Heart right ventricle (tissue), 16 donors: ENCODE measurements at regions not wholly inside any gene's neighbourhood (a gene's known extent, or its start where the extent isn't known, plus 50 kb on each side); places are given as distances from the start of the nearest gene placed in this dataset.

ENCODE experiments used
- ATAC-seq, 8 donors: fragments of 200-7000 bp; cut with Tn5 transposase; one replicate each; pipeline ENCODE4 v1.9.1; 2020; ENCODE audit warnings: mild to moderate bottlenecking in 8 of 8, moderate library complexity in 8 of 8, moderate number of reproducible peaks in 1 of 8
- DNase-seq, 2 donors: peaks; one replicate each; pipeline ENCODE4 v3.0.0-alpha.2; 2020
- H3K27ac ChIP-seq, 10 donors: fragments of 200-600 bp; sonication (generic) in 2 of 10; one replicate each; pipeline versions ENCODE4 v1.5.0 to v1.8.0; 2020 to 2022; ENCODE audit warnings: mild to moderate bottlenecking in 3 of 10
- H3K27me3 ChIP-seq, 7 donors: fragments of 200-600 bp; one replicate each; pipeline ENCODE4 v1.8.0; 2021 to 2022; ENCODE audit warnings: mild to moderate bottlenecking in 2 of 7
- H3K36me3 ChIP-seq, 9 donors: fragments of 200-600 bp; sonication (generic) in 1 of 9; one replicate each; pipeline versions ENCODE4 v1.5.0 to v1.8.0; 2020 to 2022; ENCODE audit warnings: mild to moderate bottlenecking in 2 of 9
- H3K4me1 ChIP-seq, 9 donors: fragments of 200-600 bp; sonication (generic) in 1 of 9; one replicate each; pipeline versions ENCODE4 v1.5.0 to v1.8.0; 2020 to 2022; ENCODE audit warnings: mild to moderate bottlenecking in 4 of 9
- H3K4me3 ChIP-seq, 10 donors: fragments of 200-600 bp; sonication (generic) in 2 of 10; one replicate each; pipeline versions ENCODE4 v1.5.0 to v1.8.0; 2020 to 2022; ENCODE audit warnings: mild to moderate bottlenecking in 7 of 10, moderate library complexity in 2 of 10
- H3K9me3 ChIP-seq, 11 donors: fragments of 200-600 bp in 10 of 11; sonication (generic) in 2 of 11; one replicate each; pipeline versions ENCODE4 v1.5.0 to v1.8.0; 2013 to 2022; ENCODE audit warnings: mild to moderate bottlenecking in 2 of 11, control low read depth in 1 of 11, moderate library complexity in 1 of 11
- CTCF ChIP-seq, 9 donors: fragments of 200-600 bp; sonication (generic) in 2 of 9; IDR thresholded peaks; one replicate each; pipeline versions ENCODE4 v1.5.0 to v1.8.0; 2021 to 2022; ENCODE audit warnings: antibody characterized with exemption in 9 of 9, mild to moderate bottlenecking in 5 of 9, moderate library complexity in 1 of 9
- WGBS, 2 donors: extraction: QIAGEN DNeasy Blood & Tissue Kit; methylation state at CpG; one replicate each; pipeline ENCODE4 v1.1.7; 2013; ENCODE audit warnings: inconsistent platforms in 1 of 2; 5-methylcytosine and 5-hydroxymethylcytosine counted together
- intact Hi-C, 10 donors: fragments of 100-400 bp; cut with DNase I; formaldehyde crosslinking; loops; one replicate each; pipeline versions ENCODE4 v1.11.1 to v1.14.2; 2022
- donor health status: Arrhythmogenic right ventricular cardiomyopathy.
- donor health status: ischemic (EF 13 %, LVEDD 7.1; RV severe dilation, severe dysfunction).
- donor health status: healthy with polysubstance abuse.
- donor health status: DM: no; HTN: yes; CAD: no.
- donor health status: DM: no; HTN: no; CAD: no.
- donor health status: ischemic (EF 25% LVEDD 6.9; RV normal size, moderate dysfunction).
- donor health status: ischemic (EF 25% LVEDD 5.7; RV mildly dilated, moderate dysfunction).
- donor health status: healthy.
- donor health status: DM: yes; HTN: yes; CAD: no.
- donor health status: Ischemic cardiomyopathy.
- donor health status: ischemic (EF 35%, LVEDD 5.7; RV mildly dilated, moderate dysfunction).
- donor health status: nonischemic (EF 11% LVEDD 7.7; RV severe dilation, severe dysfunction).
- donor health status: DM: yes; HTN: yes; CAD: no.
- donor health status: PGD.
- donor health status: ischemic (EF 29% LVEDD 5.4; RV normal size, mild dysfunction).
- donor health status: nonischemic (EF 23%, LVEDD 6.1; RV moderate dilation, normal function).

DNA sequence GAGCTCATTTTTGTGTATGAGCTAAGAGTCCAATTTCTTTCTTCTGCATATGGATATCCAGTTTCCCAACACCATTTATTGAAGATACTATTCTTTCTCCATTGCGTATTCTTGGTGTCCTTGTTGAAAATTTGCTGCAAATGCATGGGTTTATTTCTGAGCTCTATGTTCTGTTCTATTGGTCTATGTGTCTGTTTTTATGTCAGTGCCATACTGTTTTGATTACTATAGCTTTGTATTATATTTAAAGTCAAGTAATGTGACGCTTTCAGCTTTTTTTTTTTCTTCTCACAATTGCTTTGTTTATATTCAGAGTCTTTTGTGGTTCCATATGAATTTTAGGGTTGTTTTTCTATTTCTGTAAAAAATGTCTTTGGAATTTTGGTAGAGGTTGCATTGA is 247.1 kb upstream of the TBX3 start:
- WGBS, 2 donors: 92 to 95% methylated on average over 2 of the region's 2 CpGs
- TF ChIP-seq CTCF (IDR thresholded peaks at IDR 0.05): no peak
- intact Hi-C loops: no loop called here
- Histone ChIP-seq H3K27ac (no peak overlapping the region), H3K27me3 (no peaks in the 10 kb centered on the region), H3K36me3 (no peaks in the 10 kb centered on the region), H3K4me1 (no peaks in the 10 kb centered on the region), H3K9me3 (peaks cover 0 to 17% (median 4%) of the 10 kb centered on the region in 11 donors), H3K4me3 (no peak overlapping the region)
- ATAC-seq (no peak), DNase-seq (no peak)

- peaks cover 0 to 10% (median 3%) of the 10 kb centered on the region in 9 donors for H3K4me1 ChIP-seq
- ATAC-seq: no peak
- peaks cover 0 to 15% (median 4%) of the 10 kb centered on the region in 11 donors for H3K9me3 ChIP-seq
- no peaks in the 10 kb centered on the region for H3K36me3 ChIP-seq
- H3K27ac ChIP-seq: no peak overlapping the region
- no peaks in the 10 kb centered on the region for H3K27me3 ChIP-seq
- no peak for DNase-seq
- H3K4me3 ChIP-seq: no peak overlapping the region
- intact Hi-C loops: loop anchor here in 1 of 10 donors (10.0 kb wide), 1 partner anchor 238 kb away; no protein-coding TSS in a partner anchor
- WGBS, 2 donors: 86 to 88% methylated on average over 6 of the region's 6 CpGs
- TF ChIP-seq CTCF (IDR thresholded peaks at IDR 0.05): no peak
Measured at GRCh38 chr12:114926341-114926740, 242.4 kb upstream of the TBX3 start.

- peaks cover 0 to 21% (median 8%) of the 10 kb centered on the region in 9 donors for H3K4me1 ChIP-seq
- no peak for ATAC-seq
- H3K27ac ChIP-seq: no peak overlapping the region
- TF ChIP-seq CTCF (IDR thresholded peaks at IDR 0.05): no peak
- intact Hi-C loops: loop anchor here in 1 of 10 donors (10.0 kb wide), 1 partner anchor 240 kb away; no protein-coding TSS in a partner anchor
- H3K36me3 ChIP-seq: no peaks in the 10 kb centered on the region
- no peak for DNase-seq
- 77 to 78% methylated on average over 4 of the region's 4 CpGs for WGBS, 2 donors
- H3K9me3 ChIP-seq: peaks cover 0 to 9% (median 0%) of the 10 kb centered on the region in 11 donors
- no peaks in the 10 kb centered on the region for H3K27me3 ChIP-seq
- no peak overlapping the region for H3K4me3 ChIP-seq
Measured at GRCh38 chr12:114924946-114925475, 241.0 kb upstream of the TBX3 start.

- Histone ChIP-seq H3K36me3 (no peaks in the 10 kb centered on the region), H3K27ac (peak overlapping the region in 3 of 10 donors; percentile 1 to 50 (median 40)), H3K27me3 (no peaks in the 10 kb centered on the region), H3K9me3 (peaks cover 0 to 16% (median 0%) of the 10 kb centered on the region in 11 donors), H3K4me3 (no peak overlapping the region), H3K4me1 (peaks cover 0 to 23% (median 8%) of the 10 kb centered on the region in 9 donors)
- no peak for TF ChIP-seq CTCF (IDR thresholded peaks at IDR 0.05)
- WGBS, 2 donors: 38 to 48% methylated on average over 1 of the region's 1 CpG
- no peak for ATAC-seq
- intact Hi-C loops: loop anchor here in 1 of 10 donors (10.0 kb wide), 1 partner anchor 243 kb away; no protein-coding TSS in a partner anchor
- no peak for DNase-seq
Measured at GRCh38 chr12:114921781-114922180, 237.8 kb upstream of the TBX3 start.
